ENCODE measurements at regions not wholly inside any gene's neighbourhood (a gene's known extent, or its start where the extent isn't known, plus 50 kb on each side); places are given as distances from the start of the nearest gene placed in this dataset.

DNA sequence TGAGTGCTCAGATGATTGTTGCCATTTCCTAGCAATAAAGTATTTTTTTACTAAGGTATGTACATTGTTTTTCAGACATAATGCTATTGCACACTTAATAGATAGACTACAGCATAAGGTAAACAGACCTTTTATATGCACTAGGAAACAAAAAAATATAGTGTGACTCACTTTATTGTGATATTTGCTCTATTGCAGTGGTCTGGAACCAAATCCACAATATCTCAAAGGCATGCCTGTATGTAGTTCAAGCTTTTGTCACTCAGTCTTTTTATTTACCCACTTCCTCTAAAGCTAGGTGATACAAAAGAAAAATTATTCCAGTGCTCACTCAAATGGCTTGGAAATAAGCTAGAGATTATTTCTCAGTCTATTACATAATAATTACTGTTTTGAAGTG, 209.9 kb upstream of the VEPH1 start:
- Histone ChIP-seq H3K4me2 (no peak overlapping the region), H3K4me1 (no peaks in the 10 kb centered on the region), H3K9me3 (no peaks in the 10 kb centered on the region), H3K4me3 (no peak overlapping the region), H3K27ac (no peak overlapping the region)
- TF ChIP-seq MAFK (IDR thresholded peaks at IDR 0.05; ENCODE audit: partially characterized antibody) = no peak
- TF ChIP-seq, protein P1, sequence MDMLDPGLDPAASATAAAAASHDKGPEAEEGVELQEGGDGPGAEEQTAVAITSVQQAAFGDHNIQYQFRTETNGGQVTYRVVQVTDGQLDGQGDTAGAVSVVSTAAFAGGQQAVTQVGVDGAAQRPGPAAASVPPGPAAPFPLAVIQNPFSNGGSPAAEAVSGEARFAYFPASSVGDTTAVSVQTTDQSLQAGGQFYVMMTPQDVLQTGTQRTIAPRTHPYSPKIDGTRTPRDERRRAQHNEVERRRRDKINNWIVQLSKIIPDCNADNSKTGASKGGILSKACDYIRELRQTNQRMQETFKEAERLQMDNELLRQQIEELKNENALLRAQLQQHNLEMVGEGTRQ (IDR thresholded peaks at IDR 0.05) = no peak
- no peak for TF ChIP-seq NPAS2 (CRISPR knock-in tag; IDR thresholded peaks at IDR 0.05; ENCODE audit: borderline replicate concordance)
- CTCF ChIA-PET = no interaction called here
- POLR2A ChIA-PET = no interaction called here
- FAIRE-seq = no peak
- no peak for ATAC-seq
- DNase-seq (ENCODE audit: low read depth in 1 of 2, low spot score in 1 of 2) = no peak

DNA sequence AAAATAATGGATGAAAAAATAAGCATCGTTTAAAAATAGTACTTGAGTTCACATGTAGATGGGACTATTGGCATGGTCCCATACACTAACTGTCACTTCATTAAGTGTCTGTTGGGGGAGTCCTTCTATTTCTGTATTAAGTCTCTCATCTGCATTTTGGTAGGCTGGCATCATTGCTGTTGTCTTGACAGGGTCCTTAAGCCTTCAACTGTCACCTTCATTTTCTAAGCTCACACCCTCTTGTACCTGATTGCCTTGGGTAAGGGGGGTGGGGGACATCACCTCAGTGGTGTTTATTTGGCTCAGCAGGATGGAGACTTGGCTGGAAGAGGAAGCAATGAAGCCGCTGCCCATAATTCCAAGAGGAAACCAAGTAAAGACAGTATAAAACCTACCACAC, 202.0 kb upstream of the VEPH1 start:
- ATAC-seq (no peak), FAIRE-seq (no peak), DNase-seq (ENCODE audit: low read depth in 1 of 2, low spot score in 1 of 2) (no peak)
- Histone ChIP-seq H3K9me3 (no peaks in the 10 kb centered on the region), H3K27ac (no peak overlapping the region), H3K4me1 (no peaks in the 10 kb centered on the region), H3K4me2 (no peak overlapping the region), H3K4me3 (no peak overlapping the region)
- ChIA-PET POLR2A (no interaction called here), CTCF (interaction anchor here (0.9 kb wide), 1 partner anchor 63 kb away, joined by 3 read pairs; no protein-coding TSS in a partner anchor)
- TF ChIP-seq EHF (CRISPR knock-in tag; IDR thresholded peaks at IDR 0.05) (no peak), SREBF2 (IDR thresholded peaks at IDR 0.05) (no peak), EHMT2 (IDR thresholded peaks at IDR 0.05; ENCODE audit: low read depth) (no peak), ESRRA (IDR thresholded peaks at IDR 0.05; ENCODE audit: borderline replicate concordance, low read length) (no peak), NFE2L2 (conservative IDR thresholded peaks at IDR 0.05; ENCODE audit: low read length) (no peak), ZC3H11A (IDR thresholded peaks at IDR 0.05) (no peak), BHLHE40 (IDR thresholded peaks at IDR 0.05; ENCODE audit: low read depth, low read length) (no peak), RNF2 (IDR thresholded peaks at IDR 0.05; ENCODE audit: borderline replicate concordance, low read depth) (no peak), CEBPB (IDR thresholded peaks at IDR 0.05) (no peak), CBX2 (IDR thresholded peaks at IDR 0.05; ENCODE audit: borderline replicate concordance, low read depth) (no peak), HDAC2 (IDR thresholded peaks at IDR 0.05) (no peak), MAFK (IDR thresholded peaks at IDR 0.05; ENCODE audit: partially characterized antibody) (no peak), NR3C1 (IDR thresholded peaks at IDR 0.05) (no peak)
- TF ChIP-seq, protein P1 (IDR thresholded peaks at IDR 0.05) = no peak
- 2% methylated on average over 2 of the region's 2 CpGs for WGBS (ENCODE audit: missing lambda C conversion rate)

DNA sequence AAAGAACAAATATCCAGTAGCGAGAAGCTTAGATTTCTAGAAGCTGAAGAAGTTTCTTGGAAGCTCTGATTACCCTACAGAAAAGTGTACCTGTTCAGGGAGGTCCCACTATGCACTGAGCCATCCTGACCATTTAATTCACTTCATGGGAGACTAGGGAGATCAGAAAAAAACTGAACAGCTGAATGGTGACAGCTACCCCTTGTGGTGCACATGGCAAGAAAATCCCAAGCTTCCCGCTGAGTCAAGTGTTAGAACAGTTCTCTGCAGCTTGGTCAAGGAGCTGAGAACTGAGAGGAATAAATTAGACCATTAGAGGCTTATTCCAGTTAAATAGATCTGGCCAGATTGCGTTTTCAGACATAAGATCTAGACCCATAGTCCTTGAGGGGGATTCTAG, 197.2 kb upstream of the VEPH1 start:
- TF ChIP-seq CBX2 (IDR thresholded peaks at IDR 0.05; ENCODE audit: borderline replicate concordance, low read depth) (no peak), NR3C1 (IDR thresholded peaks at IDR 0.05) (no peak), CHD2 (IDR thresholded peaks at IDR 0.05; ENCODE audit: low read length, partially characterized antibody) (no peak), FOSL2 (IDR thresholded peaks at IDR 0.05) (no peak), FOSL2 (CRISPR knock-in tag; IDR thresholded peaks at IDR 0.05) (no peak), HDAC2 (IDR thresholded peaks at IDR 0.05) (no peak), JUN (IDR thresholded peaks at IDR 0.05) (no peak), CHD4 (IDR thresholded peaks at IDR 0.05; ENCODE audit: borderline replicate concordance) (no peak), NFE2L2 (conservative IDR thresholded peaks at IDR 0.05; ENCODE audit: low read length) (no peak), TP53 (CRISPR knock-in tag; IDR thresholded peaks at IDR 0.05) (no peak), EP300 (IDR thresholded peaks at IDR 0.05) (no peak), POLR2A (IDR thresholded peaks at IDR 0.05; ENCODE audit: low read length) (no peak)
- TF ChIP-seq, protein P1 (IDR thresholded peaks at IDR 0.05) = no peak
- TF ChIP-seq, protein P2, sequence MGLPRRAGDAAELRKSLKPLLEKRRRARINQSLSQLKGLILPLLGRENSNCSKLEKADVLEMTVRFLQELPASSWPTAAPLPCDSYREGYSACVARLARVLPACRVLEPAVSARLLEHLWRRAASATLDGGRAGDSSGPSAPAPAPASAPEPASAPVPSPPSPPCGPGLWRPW (IDR thresholded peaks at IDR 0.05) = no peak
- TF ChIP-seq, protein P3, sequence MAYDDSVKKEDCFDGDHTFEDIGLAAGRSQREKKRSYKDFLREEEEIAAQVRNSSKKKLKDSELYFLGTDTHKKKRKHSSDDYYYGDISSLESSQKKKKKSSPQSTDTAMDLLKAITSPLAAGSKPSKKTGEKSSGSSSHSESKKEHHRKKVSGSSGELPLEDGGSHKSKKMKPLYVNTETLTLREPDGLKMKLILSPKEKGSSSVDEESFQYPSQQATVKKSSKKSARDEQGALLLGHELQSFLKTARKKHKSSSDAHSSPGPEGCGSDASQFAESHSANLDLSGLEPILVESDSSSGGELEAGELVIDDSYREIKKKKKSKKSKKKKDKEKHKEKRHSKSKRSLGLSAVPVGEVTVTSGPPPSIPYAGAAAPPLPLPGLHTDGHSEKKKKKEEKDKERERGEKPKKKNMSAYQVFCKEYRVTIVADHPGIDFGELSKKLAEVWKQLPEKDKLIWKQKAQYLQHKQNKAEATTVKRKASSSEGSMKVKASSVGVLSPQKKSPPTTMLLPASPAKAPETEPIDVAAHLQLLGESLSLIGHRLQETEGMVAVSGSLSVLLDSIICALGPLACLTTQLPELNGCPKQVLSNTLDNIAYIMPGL (CRISPR knock-in tag; IDR thresholded peaks at IDR 0.05; ENCODE audit: borderline replicate concordance) = no peak
- TF ChIP-seq, protein P4, sequence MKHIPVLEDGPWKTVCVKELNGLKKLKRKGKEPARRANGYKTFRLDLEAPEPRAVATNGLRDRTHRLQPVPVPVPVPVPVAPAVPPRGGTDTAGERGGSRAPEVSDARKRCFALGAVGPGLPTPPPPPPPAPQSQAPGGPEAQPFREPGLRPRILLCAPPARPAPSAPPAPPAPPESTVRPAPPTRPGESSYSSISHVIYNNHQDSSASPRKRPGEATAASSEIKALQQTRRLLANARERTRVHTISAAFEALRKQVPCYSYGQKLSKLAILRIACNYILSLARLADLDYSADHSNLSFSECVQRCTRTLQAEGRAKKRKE (CRISPR knock-in tag; IDR thresholded peaks at IDR 0.05; ENCODE audit: low read depth) = no peak
- POLR2A ChIA-PET = no interaction called here
- H3K9me3 ChIP-seq = no peaks in the 10 kb centered on the region
- no peaks in the 10 kb centered on the region for H3K4me1 ChIP-seq
- CTCF ChIA-PET = interaction anchor here (0.8 kb wide), 1 partner anchor 25 kb away, joined by 3 read pairs; no protein-coding TSS in a partner anchor
- peak in 1 of 2 experiments; percentile 17 for DNase-seq (ENCODE audit: low read depth in 1 of 2, low spot score in 1 of 2)
- no peak overlapping the region for H3K4me3 ChIP-seq
- FAIRE-seq = no peak
- H3K4me2 ChIP-seq = no peak overlapping the region
- no peak overlapping the region for H3K27ac ChIP-seq
- 2% methylated on average over 3 of the region's 3 CpGs for WGBS (ENCODE audit: missing lambda C conversion rate)
- ATAC-seq = peak in 1 of 2 experiments; percentile 51; a peak in 2 of 6 replicates
